Loucy (cell line): ENCODE measurements at regions not wholly inside any gene's neighbourhood (a gene's known extent, or its start where the extent isn't known, plus 50 kb on each side); places are given as distances from the start of the nearest gene placed in this dataset.

Experiments used
- CTCF ChIP-seq: fragments of 200-600 bp; sonication (generic); conservative IDR thresholded peaks from 2 replicates; pipeline ENCODE4 v1.5.1; 2014; ENCODE audit warnings: mild to moderate bottlenecking, antibody characterized with exemption, low read length
- EZH2phosphoT487 ChIP-seq: fragments of 200-600 bp; IDR thresholded peaks from 2 replicates; pipeline ENCODE4 v1.6.1; 2018; ENCODE audit warnings: antibody characterized with exemption, mild to moderate bottlenecking, moderate library complexity, borderline replicate concordance

GRCh38 chr1:232222614-232223013, 407.3 kb downstream of the SIPA1L2 start:
- no peak for TF ChIP-seq CTCF
- no peak for TF ChIP-seq EZH2phosphoT487
